H9 (cell line): ENCODE measurements at regions not wholly inside any gene's neighbourhood (a gene's known extent, or its start where the extent isn't known, plus 50 kb on each side); places are given as distances from the start of the nearest gene placed in this dataset.

Experiments
- DNase-seq: peaks from one replicate; pipeline ENCODE4 v3.0.0-alpha.2; 2017
- H2AFZ ChIP-seq: one replicate; pipeline ENCODE4 v1.6.1; 2013; ENCODE audit warnings: mild to moderate bottlenecking, low read length, control low read depth, moderate library complexity
- H2AK5ac ChIP-seq: 2 replicates; pipeline ENCODE4 v1.6.1; 2013; ENCODE audit warnings: low read length, control low read depth, mixed read lengths; ENCODE audit not compliant: insufficient read length
- H2BK120ac ChIP-seq: one replicate; pipeline ENCODE4 v1.6.1; 2013; ENCODE audit warnings: low read depth, mild to moderate bottlenecking, low read length, control low read depth, inconsistent platforms; ENCODE audit not compliant: poor library complexity, severe bottlenecking
- H2BK12ac ChIP-seq: 2 replicates; pipeline ENCODE4 v1.6.1; 2013; ENCODE audit warnings: low read length, control low read depth, mixed read lengths, low read depth; ENCODE audit not compliant: insufficient read length
- H2BK15ac ChIP-seq: 2 replicates; pipeline ENCODE4 v1.6.1; 2013; ENCODE audit warnings: low read depth, low read length, control low read depth
- H2BK20ac ChIP-seq: one replicate; pipeline ENCODE4 v1.6.1; 2013; ENCODE audit warnings: low read depth, mild to moderate bottlenecking, low read length, control low read depth, inconsistent platforms; ENCODE audit not compliant: poor library complexity, severe bottlenecking
- H2BK5ac ChIP-seq: 2 replicates; pipeline ENCODE4 v1.6.1; 2013; ENCODE audit warnings: low read length, control low read depth, mixed read lengths; ENCODE audit not compliant: insufficient read length
- H3K14ac ChIP-seq: 2 replicates; pipeline ENCODE4 v1.6.1; 2013; ENCODE audit warnings: low read length, control low read depth; ENCODE audit not compliant: insufficient read depth
- H3K18ac ChIP-seq: 2 replicates; pipeline ENCODE4 v1.6.1; 2013; ENCODE audit warnings: low read depth, mild to moderate bottlenecking, mixed read lengths, low read length, control low read depth; ENCODE audit not compliant: insufficient read length
- H3K23ac ChIP-seq: 2 replicates; pipeline ENCODE4 v1.6.1; 2013; ENCODE audit warnings: low read length, control low read depth, mixed read lengths, low read depth; ENCODE audit not compliant: insufficient read length
- H3K23me2 ChIP-seq: 2 replicates; pipeline ENCODE4 v1.6.1; 2013; ENCODE audit warnings: low read depth, mild to moderate bottlenecking, mixed read lengths, low read length, control low read depth; ENCODE audit not compliant: insufficient read length, poor library complexity, severe bottlenecking
- H3K27ac ChIP-seq: 2 replicates; pipeline ENCODE4 v1.5.1; 2013; ENCODE audit warnings: low read length, control low read depth, mixed read lengths, low read depth; ENCODE audit not compliant: insufficient read length
- H3K27me3 ChIP-seq: 2 replicates; pipeline ENCODE4 v1.6.1; 2013; ENCODE audit warnings: low read length, control low read depth, inconsistent platforms; ENCODE audit not compliant: insufficient read depth
- H3K4ac ChIP-seq: 2 replicates; pipeline ENCODE4 v1.6.1; 2013; ENCODE audit warnings: low read depth, mild to moderate bottlenecking, control low read depth, inconsistent platforms, low read length, moderate library complexity
- H3K4me1 ChIP-seq: 2 replicates; pipeline ENCODE4 v1.6.1; 2013; ENCODE audit warnings: low read length, control low read depth, inconsistent platforms; ENCODE audit not compliant: insufficient read depth
- H3K4me2 ChIP-seq: 2 replicates; pipeline ENCODE4 v1.6.1; 2013; ENCODE audit warnings: low read length, control low read depth, mixed read lengths; ENCODE audit not compliant: insufficient read length, insufficient read depth
- H3K56ac ChIP-seq: 2 replicates; pipeline ENCODE4 v1.6.1; 2013; ENCODE audit warnings: low read depth, mild to moderate bottlenecking, mixed read lengths, low read length, control low read depth; ENCODE audit not compliant: insufficient read length
- H3K79me1 ChIP-seq: 2 replicates; pipeline ENCODE4 v1.6.1; 2013; ENCODE audit warnings: low read depth, mild to moderate bottlenecking, moderate library complexity, low read length, control low read depth, inconsistent platforms; ENCODE audit not compliant: insufficient read depth, poor library complexity, severe bottlenecking
- H3K79me2 ChIP-seq: 2 replicates; pipeline ENCODE4 v1.6.1; 2013; ENCODE audit warnings: low read length, control low read depth, inconsistent platforms; ENCODE audit not compliant: insufficient read depth
- H3K9ac ChIP-seq: 2 replicates; pipeline ENCODE4 v1.6.1; 2013; ENCODE audit warnings: low read length, control low read depth, mixed read lengths; ENCODE audit not compliant: insufficient read length; ENCODE audit errors: extremely low read depth
- H3K9me3 ChIP-seq: one replicate; pipeline ENCODE4 v1.6.1; 2013; ENCODE audit warnings: low read depth, low read length, inconsistent platforms; ENCODE audit not compliant: control insufficient read depth
- H3T11ph ChIP-seq: one replicate; pipeline ENCODE4 v1.6.1; 2013; ENCODE audit warnings: mild to moderate bottlenecking, low read length, control low read depth, inconsistent platforms
- H4K20me1 ChIP-seq: one replicate; pipeline ENCODE4 v1.6.1; 2013; ENCODE audit not compliant: control insufficient read depth, insufficient read length, insufficient read depth
- H4K5ac ChIP-seq: 2 replicates; pipeline ENCODE4 v1.6.1; 2013; ENCODE audit warnings: low read depth, mild to moderate bottlenecking, mixed read lengths, low read length, control low read depth; ENCODE audit not compliant: insufficient read length
- H4K8ac ChIP-seq: replicated peaks from 2 replicates; pipeline ENCODE4 v1.6.1; 2013; ENCODE audit warnings: low read length, control low read depth, mixed read lengths, low read depth; ENCODE audit not compliant: insufficient read length
- H4K91ac ChIP-seq: 2 replicates; pipeline ENCODE4 v1.6.1; 2013; ENCODE audit warnings: low read depth, mild to moderate bottlenecking, moderate library complexity, mixed read lengths, low read length, control low read depth; ENCODE audit not compliant: insufficient read length
- H3K27ac Mint-ChIP-seq, 3 experiments: 2 replicates in 2 of 3; 3 replicates in 1 of 3; pipeline ENCODE4 v1.8.0; 2020 to 2021; ENCODE audit warnings: mixed read lengths in 3 of 3, mild to moderate bottlenecking in 1 of 3, moderate library complexity in 1 of 3
- H3K27me3 Mint-ChIP-seq: 2 replicates; pipeline ENCODE4 v1.8.0; 2021; ENCODE audit warnings: low read depth, mild to moderate bottlenecking, moderate library complexity, mixed read lengths
- H3K36me3 Mint-ChIP-seq, 3 experiments: 2 replicates in 2 of 3; 3 replicates in 1 of 3; pipeline ENCODE4 v1.8.0; 2020 to 2021; ENCODE audit warnings: low read depth in 3 of 3, mixed read lengths in 3 of 3; ENCODE audit not compliant: insufficient read depth in 1 of 3
- H3K4me1 Mint-ChIP-seq, 2 experiments: 2 replicates each; pipeline ENCODE4 v1.8.0; 2020; ENCODE audit warnings: mixed read lengths in 2 of 2
- H3K4me3 Mint-ChIP-seq, 2 experiments: 2 replicates in 1 of 2; 3 replicates in 1 of 2; pipeline ENCODE4 v1.8.0; 2020 to 2021; ENCODE audit warnings: mild to moderate bottlenecking in 2 of 2, mixed read lengths in 2 of 2, moderate library complexity in 1 of 2
- H3K9me3 Mint-ChIP-seq, 2 experiments: 2 replicates in 1 of 2; 3 replicates in 1 of 2; pipeline ENCODE4 v1.8.0; 2020; ENCODE audit warnings: mild to moderate bottlenecking in 2 of 2, mixed read lengths in 2 of 2, moderate library complexity in 1 of 2
- WGBS: extraction: QIAGEN DNeasy Blood & Tissue Kit; methylation state at CpG from one replicate; pipeline ENCODE4 v1.1.7; 2013; ENCODE audit warnings: missing lambda C conversion rate, low lambda C conversion rate, mixed read lengths; ENCODE audit not compliant: insufficient read length; ENCODE audit errors: extremely low coverage; 5-methylcytosine and 5-hydroxymethylcytosine counted together
- TF ChIP-seq, protein P1 (sequence below): fragments of 200-600 bp; sonication (generic); conservative IDR thresholded peaks from 3 replicates; pipeline ENCODE4 v1.8.0; 2021; ENCODE audit warnings: antibody characterized with exemption, mild to moderate bottlenecking

DNA sequence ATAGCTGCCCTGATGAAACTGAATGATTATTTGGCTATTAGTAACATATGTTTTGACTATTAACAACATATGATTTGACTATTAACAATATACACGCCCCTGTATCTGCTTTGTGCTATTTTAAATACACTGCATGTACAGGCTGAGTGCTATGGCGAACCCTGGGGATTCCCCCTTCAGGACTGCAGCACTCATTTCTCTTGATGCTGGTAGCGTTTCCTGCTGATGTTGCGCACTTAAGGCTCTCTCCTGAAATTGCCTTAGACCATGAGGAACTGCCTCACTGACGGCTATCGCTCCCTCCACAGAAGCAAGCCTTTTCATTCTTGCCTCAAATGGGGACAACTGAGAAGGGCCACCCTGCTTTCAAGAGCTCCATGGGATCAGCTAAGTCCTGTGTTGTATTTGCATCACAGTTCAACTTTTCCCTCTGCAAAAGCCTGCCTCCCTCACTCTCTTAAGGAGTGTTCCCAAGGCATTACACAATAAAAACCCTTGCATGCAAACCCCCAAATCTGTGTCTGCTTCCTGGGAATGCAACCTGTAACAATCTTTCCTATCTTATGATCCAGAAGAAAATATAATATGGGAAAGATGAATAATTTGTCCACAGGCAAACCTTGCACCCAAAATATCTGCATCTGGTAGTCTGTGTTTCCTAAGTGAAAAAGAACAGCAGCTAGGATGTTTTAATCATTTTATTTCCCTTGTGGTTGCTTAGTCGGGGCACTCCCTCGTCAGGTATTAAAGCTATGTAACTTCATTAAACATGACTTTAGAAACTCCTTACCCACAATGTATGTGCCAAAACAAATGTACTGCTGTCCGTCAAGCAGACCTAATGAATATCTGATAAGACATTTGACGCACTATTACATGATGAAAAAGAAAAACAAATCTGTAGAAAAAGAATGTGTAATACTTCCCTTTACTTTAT is 456.4 kb downstream of the COL12A1 start:
- H3K4me2 ChIP-seq, result no peak overlapping the region
- TF ChIP-seq, protein P1, sequence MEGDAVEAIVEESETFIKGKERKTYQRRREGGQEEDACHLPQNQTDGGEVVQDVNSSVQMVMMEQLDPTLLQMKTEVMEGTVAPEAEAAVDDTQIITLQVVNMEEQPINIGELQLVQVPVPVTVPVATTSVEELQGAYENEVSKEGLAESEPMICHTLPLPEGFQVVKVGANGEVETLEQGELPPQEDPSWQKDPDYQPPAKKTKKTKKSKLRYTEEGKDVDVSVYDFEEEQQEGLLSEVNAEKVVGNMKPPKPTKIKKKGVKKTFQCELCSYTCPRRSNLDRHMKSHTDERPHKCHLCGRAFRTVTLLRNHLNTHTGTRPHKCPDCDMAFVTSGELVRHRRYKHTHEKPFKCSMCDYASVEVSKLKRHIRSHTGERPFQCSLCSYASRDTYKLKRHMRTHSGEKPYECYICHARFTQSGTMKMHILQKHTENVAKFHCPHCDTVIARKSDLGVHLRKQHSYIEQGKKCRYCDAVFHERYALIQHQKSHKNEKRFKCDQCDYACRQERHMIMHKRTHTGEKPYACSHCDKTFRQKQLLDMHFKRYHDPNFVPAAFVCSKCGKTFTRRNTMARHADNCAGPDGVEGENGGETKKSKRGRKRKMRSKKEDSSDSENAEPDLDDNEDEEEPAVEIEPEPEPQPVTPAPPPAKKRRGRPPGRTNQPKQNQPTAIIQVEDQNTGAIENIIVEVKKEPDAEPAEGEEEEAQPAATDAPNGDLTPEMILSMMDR, result no peak
- H3K4me1 ChIP-seq, result no peaks in the 10 kb centered on the region
- H3K18ac ChIP-seq, result no peak overlapping the region
- H3K27me3 Mint-ChIP-seq, result no peaks in the 10 kb centered on the region
- H3K14ac ChIP-seq, result no peak overlapping the region
- peak overlapping the region in 1 of 3 experiments; percentile 88; a peak in 1 of 7 replicates for H3K27ac Mint-ChIP-seq
- peaks cover 13 to 17% of the 10 kb centered on the region in 2 experiments for H3K4me1 Mint-ChIP-seq
- H3K79me1 ChIP-seq, result no peaks in the 10 kb centered on the region
- no peaks in the 10 kb centered on the region for H3K79me2 ChIP-seq
- no peak overlapping the region for H4K91ac ChIP-seq
- H3K9me3 Mint-ChIP-seq, result no peaks in the 10 kb centered on the region
- no peak overlapping the region for H3K56ac ChIP-seq
- no peak overlapping the region for H4K5ac ChIP-seq
- H3K23ac ChIP-seq, result no peak overlapping the region
- H2BK20ac ChIP-seq, result no peak overlapping the region
- no peak overlapping the region for H4K8ac ChIP-seq
- no peak for DNase-seq
- no peak overlapping the region for H3K4ac ChIP-seq
- H2BK120ac ChIP-seq, result no peak overlapping the region
- no peak overlapping the region for H3T11ph ChIP-seq
- no peak overlapping the region for H3K9ac ChIP-seq
- H3K23me2 ChIP-seq, result no peaks in the 10 kb centered on the region
- H2BK5ac ChIP-seq, result no peak overlapping the region
- no peak overlapping the region for H3K27ac ChIP-seq
- H3K36me3 Mint-ChIP-seq, result no peaks in the 10 kb centered on the region
- H3K27me3 ChIP-seq, result no peaks in the 10 kb centered on the region
- no peak overlapping the region for H2AK5ac ChIP-seq
- no peaks in the 10 kb centered on the region for H3K9me3 ChIP-seq
- H2BK12ac ChIP-seq, result no peak overlapping the region
- H2AFZ ChIP-seq, result peak overlapping the region; percentile 92
- no CpG with 5 or more reads among the region's 10 CpGs for WGBS
- no peak overlapping the region for H2BK15ac ChIP-seq
- H3K4me3 Mint-ChIP-seq, result no peak overlapping the region
- no peaks in the 10 kb centered on the region for H4K20me1 ChIP-seq
